ENCODE measurements at regions not wholly inside any gene's neighbourhood (a gene's known extent, or its start where the extent isn't known, plus 50 kb on each side); places are given as distances from the start of the nearest gene placed in this dataset.
"Not testable (repeated sequence)": the region's sequence is repeated elsewhere in the genome, so short reads cannot be mapped to it uniquely, and the experiment has no call there.

GRCh38 chr18:10086458-10087210 lies 172.8 kb downstream of the VAPA start:
- DNase-seq: no peak

GRCh38 chr18:10088734-10089133 lies 174.9 kb downstream of the VAPA start:
- DNase-seq: no peak

- DNase-seq: peak; percentile 13
Measured at GRCh38 chr18:10089881-10090280, 176.1 kb downstream of the VAPA start.

GRCh38 chr18:10090668-10091067 lies 176.9 kb downstream of the VAPA start:
- DNase-seq: no peak

GRCh38 chr18:10093445-10093844 lies 179.6 kb downstream of the VAPA start:
- no peak for DNase-seq

- DNase-seq: no peak
Measured at GRCh38 chr18:10094154-10094553, 180.3 kb downstream of the VAPA start.

- no peak for DNase-seq
Measured at GRCh38 chr18:10094655-10095054, 180.8 kb downstream of the VAPA start.

GRCh38 chr18:10095356-10095755 lies 181.5 kb downstream of the VAPA start:
- no peak for DNase-seq

- no peak for DNase-seq
Measured at GRCh38 chr18:10099539-10100140, 185.8 kb downstream of the VAPA start.

GRCh38 chr18:10100196-10100595 lies 186.4 kb downstream of the VAPA start:
- DNase-seq: no peak

GRCh38 chr18:10100941-10101701 lies 187.3 kb downstream of the VAPA start:
- DNase-seq: no peak

- no peak for DNase-seq
Measured at GRCh38 chr18:10101729-10102128, 187.9 kb downstream of the VAPA start.

- DNase-seq: not testable (repeated sequence)
Measured at GRCh38 chr18:10105118-10105517, 191.3 kb downstream of the VAPA start.

GRCh38 chr18:10111191-10111590 lies 197.4 kb downstream of the VAPA start:
- no peak for DNase-seq

GRCh38 chr18:10111944-10112343 lies 198.1 kb downstream of the VAPA start:
- no peak for DNase-seq

- DNase-seq: no peak
Measured at GRCh38 chr18:10113121-10114022, 199.6 kb downstream of the VAPA start.

GRCh38 chr18:10114717-10115463 lies 201.1 kb downstream of the VAPA start:
- no peak for DNase-seq

- DNase-seq: no peak
Measured at GRCh38 chr18:10116574-10116973, 202.8 kb downstream of the VAPA start.

GRCh38 chr18:10119528-10119927 lies 205.7 kb downstream of the VAPA start:
- no peak for DNase-seq

- no peak for DNase-seq
Measured at GRCh38 chr18:10119991-10120390, 206.2 kb downstream of the VAPA start.

- no peak for DNase-seq
Measured at GRCh38 chr18:10120622-10121021, 206.8 kb downstream of the VAPA start.

- DNase-seq: no peak
Measured at GRCh38 chr18:10121028-10121427, 207.2 kb downstream of the VAPA start.
